AG04450 (cell line): ENCODE measurements at regions not wholly inside any gene's neighbourhood (a gene's known extent, or its start where the extent isn't known, plus 50 kb on each side); places are given as distances from the start of the nearest gene placed in this dataset.

ENCODE experiments used
- CTCF ChIA-PET: fragments of 300-600, 350-600 bp; formaldehyde crosslinking; extraction: SDS; loops from one replicate; lab custom pipeline; 2022; ENCODE audit warnings: antibody characterized with exemption, inconsistent platforms; lab: Charles Lee
- POLR2A ChIA-PET: fragments of 350-600 bp; formaldehyde crosslinking; extraction: SDS; loops from one replicate; lab custom pipeline; 2021; ENCODE audit warnings: antibody characterized with exemption, inconsistent platforms; lab: Yijun Ruan, JAX
- DNase-seq: peaks from one replicate; pipeline ENCODE4 v3.0.0-alpha.2; 2011; ENCODE audit warnings: low read depth, low spot score
- H3K27ac ChIP-seq: one replicate; pipeline ENCODE4 v1.5.1; 2012; ENCODE audit warnings: low read depth, low read length, control low read depth
- H3K27me3 ChIP-seq: one replicate; pipeline ENCODE4 v1.6.0; 2012; ENCODE audit warnings: low read length; ENCODE audit not compliant: control insufficient read depth, insufficient read depth
- H3K4me3 ChIP-seq: 2 replicates; pipeline ENCODE4 v1.5.1; 2011; ENCODE audit warnings: mild to moderate bottlenecking, low read depth, low read length, control low read depth
- H3K9me3 ChIP-seq: 2 replicates; pipeline ENCODE4 v1.5.1; 2012; ENCODE audit warnings: low read length; ENCODE audit not compliant: control insufficient read depth, insufficient read depth
- TF ChIP-seq, protein P1 (sequence below): IDR thresholded peaks from 2 replicates; pipeline ENCODE4 v1.5.1; 2011; ENCODE audit warnings: low read depth, low read length, control low read depth, inconsistent platforms

DNA sequence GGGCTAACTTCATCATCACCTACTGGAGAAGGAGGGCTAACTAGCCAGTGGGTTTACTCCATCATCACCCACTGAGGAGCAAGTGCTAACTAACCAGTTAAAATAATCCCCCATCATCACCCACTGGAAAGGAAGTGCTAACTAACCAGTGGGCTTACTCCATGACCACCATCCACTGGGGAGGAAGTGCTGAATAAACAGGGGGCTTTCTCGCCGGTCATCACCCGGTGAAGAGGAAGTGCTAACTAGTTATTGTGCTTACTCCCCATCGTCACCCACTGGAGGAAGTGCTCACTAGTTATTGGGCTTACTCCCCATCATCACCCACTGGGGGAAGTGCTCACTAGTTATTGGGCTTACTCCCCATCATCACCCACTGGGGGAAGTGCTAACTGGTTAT lies 124.4 kb upstream of the SALL3 start:
- H3K27ac ChIP-seq: no peak overlapping the region
- no peaks in the 10 kb centered on the region for H3K27me3 ChIP-seq
- H3K4me3 ChIP-seq: no peak overlapping the region
- DNase-seq: no peak
- peaks cover 57% of the 10 kb centered on the region for H3K9me3 ChIP-seq
- TF ChIP-seq, protein P1, sequence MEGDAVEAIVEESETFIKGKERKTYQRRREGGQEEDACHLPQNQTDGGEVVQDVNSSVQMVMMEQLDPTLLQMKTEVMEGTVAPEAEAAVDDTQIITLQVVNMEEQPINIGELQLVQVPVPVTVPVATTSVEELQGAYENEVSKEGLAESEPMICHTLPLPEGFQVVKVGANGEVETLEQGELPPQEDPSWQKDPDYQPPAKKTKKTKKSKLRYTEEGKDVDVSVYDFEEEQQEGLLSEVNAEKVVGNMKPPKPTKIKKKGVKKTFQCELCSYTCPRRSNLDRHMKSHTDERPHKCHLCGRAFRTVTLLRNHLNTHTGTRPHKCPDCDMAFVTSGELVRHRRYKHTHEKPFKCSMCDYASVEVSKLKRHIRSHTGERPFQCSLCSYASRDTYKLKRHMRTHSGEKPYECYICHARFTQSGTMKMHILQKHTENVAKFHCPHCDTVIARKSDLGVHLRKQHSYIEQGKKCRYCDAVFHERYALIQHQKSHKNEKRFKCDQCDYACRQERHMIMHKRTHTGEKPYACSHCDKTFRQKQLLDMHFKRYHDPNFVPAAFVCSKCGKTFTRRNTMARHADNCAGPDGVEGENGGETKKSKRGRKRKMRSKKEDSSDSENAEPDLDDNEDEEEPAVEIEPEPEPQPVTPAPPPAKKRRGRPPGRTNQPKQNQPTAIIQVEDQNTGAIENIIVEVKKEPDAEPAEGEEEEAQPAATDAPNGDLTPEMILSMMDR: no peak
- ChIA-PET POLR2A (no interaction called here), CTCF (no interaction called here)

DNA sequence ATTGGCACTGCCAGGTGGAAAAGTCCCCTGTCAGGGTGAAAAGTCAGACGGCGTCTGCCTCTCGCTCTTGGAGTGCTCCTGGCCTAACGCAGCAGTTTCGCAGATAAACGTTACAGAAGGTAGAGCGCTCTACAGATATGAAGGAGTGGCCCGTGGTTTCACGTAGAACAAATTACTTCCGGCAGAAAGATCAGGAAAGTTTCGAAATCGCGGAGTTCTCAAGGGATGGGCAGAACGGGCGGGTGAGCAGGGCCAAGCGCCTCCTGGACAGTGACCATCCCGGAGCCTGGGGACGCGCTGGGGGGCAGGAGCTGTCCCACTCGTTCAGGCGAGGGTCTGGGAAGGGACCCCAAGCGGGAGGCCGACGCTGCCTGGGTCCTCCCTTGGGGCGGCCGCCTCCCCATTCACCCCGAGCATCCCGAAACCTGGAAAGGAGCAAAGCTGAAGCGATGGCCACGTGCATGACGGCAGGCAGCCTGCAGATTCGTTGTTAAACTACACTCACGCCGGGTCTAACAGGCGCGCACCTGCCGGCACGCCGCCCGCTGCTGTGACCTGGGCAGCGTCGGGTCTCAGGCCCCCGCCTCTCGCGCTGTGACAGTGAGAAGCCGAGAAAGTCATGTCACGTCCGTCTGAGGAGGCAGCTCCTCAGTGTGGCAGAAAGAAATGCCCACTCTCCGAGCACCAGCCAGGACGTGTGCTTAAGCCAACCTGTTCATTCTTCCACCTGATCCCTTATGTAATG lies 122.9 kb upstream of the SALL3 start:
- Histone ChIP-seq H3K27me3 (no peaks in the 10 kb centered on the region), H3K27ac (no peak overlapping the region), H3K9me3 (peaks cover 68% of the 10 kb centered on the region), H3K4me3 (no peak overlapping the region)
- TF ChIP-seq, protein P1: no peak
- CTCF ChIA-PET: no interaction called here
- DNase-seq: no peak
- POLR2A ChIA-PET: no interaction called here

- CTCF ChIA-PET: no interaction called here
- Histone ChIP-seq H3K27ac (no peak overlapping the region), H3K9me3 (peaks cover 71% of the 10 kb centered on the region), H3K27me3 (no peaks in the 10 kb centered on the region), H3K4me3 (no peak overlapping the region)
- POLR2A ChIA-PET: no interaction called here
- no peak for DNase-seq
- TF ChIP-seq, protein P1: no peak
These were observed 122.1 kb upstream of the SALL3 start for GRCh38 chr18:78857314-78858150.

- H3K9me3 ChIP-seq: peaks cover 68% of the 10 kb centered on the region
- ChIA-PET POLR2A (no interaction called here), CTCF (no interaction called here)
- no peak for DNase-seq
- H3K27ac ChIP-seq: no peak overlapping the region
- H3K27me3 ChIP-seq: no peaks in the 10 kb centered on the region
- TF ChIP-seq, protein P1: no peak
- H3K4me3 ChIP-seq: no peak overlapping the region
These were observed 119.9 kb upstream of the SALL3 start for GRCh38 chr18:78859686-78860085.

DNA sequence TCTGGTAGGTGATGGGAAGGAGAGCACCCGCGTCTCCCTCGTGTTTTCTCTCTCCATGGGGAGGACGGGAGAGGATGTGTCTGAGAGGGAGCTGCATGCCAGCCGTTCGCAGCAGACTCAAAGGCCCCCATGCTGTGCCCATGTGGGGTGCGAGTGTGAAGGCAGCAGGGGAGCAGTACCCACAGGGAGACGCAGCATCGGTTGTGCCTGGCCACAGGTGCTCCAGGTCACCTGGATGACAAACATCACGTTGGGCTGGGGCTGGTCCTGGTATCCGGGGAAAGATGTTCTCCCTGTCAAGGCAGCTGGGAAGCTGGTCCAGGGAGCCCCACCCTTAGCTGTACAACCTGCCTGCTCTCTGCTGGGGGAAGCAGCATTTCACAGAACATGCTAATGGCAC lies 119.5 kb upstream of the SALL3 start:
- no peaks in the 10 kb centered on the region for H3K27me3 ChIP-seq
- ChIA-PET CTCF (no interaction called here), POLR2A (no interaction called here)

More for the DNA sequence above, 119.5 kb upstream of the SALL3 start:
- TF ChIP-seq, protein P1: no peak
- Histone ChIP-seq H3K27ac (no peak overlapping the region), H3K4me3 (no peak overlapping the region), H3K9me3 (peaks cover 68% of the 10 kb centered on the region)
- DNase-seq: no peak
